Neural progenitor cell (in vitro differentiated cells): ENCODE measurements at regions not wholly inside any gene's neighbourhood (a gene's known extent, or its start where the extent isn't known, plus 50 kb on each side); places are given as distances from the start of the nearest gene placed in this dataset.

Experiments
- EZH2 ChIP-seq: fragments of 200-600 bp; sonication (generic); IDR thresholded peaks from 2 replicates; pipeline ENCODE4 v1.6.1; 2017; ENCODE audit warnings: antibody characterized with exemption, mild to moderate bottlenecking, moderate library complexity
- EZH2phosphoT487 ChIP-seq: fragments of 200-600 bp; sonication (generic); IDR thresholded peaks from 2 replicates; pipeline ENCODE4 v1.6.1; 2017; ENCODE audit warnings: antibody characterized with exemption
- TF ChIP-seq, protein P1 (sequence below): fragments of 200-600 bp; sonication (generic); IDR thresholded peaks from 2 replicates; pipeline ENCODE4 v1.5.1; 2017; ENCODE audit warnings: antibody characterized with exemption, mild to moderate bottlenecking

GRCh38 chr13:55440465-55441085 is 1700.1 kb upstream of the PRR20A start:
- TF ChIP-seq, protein P1, sequence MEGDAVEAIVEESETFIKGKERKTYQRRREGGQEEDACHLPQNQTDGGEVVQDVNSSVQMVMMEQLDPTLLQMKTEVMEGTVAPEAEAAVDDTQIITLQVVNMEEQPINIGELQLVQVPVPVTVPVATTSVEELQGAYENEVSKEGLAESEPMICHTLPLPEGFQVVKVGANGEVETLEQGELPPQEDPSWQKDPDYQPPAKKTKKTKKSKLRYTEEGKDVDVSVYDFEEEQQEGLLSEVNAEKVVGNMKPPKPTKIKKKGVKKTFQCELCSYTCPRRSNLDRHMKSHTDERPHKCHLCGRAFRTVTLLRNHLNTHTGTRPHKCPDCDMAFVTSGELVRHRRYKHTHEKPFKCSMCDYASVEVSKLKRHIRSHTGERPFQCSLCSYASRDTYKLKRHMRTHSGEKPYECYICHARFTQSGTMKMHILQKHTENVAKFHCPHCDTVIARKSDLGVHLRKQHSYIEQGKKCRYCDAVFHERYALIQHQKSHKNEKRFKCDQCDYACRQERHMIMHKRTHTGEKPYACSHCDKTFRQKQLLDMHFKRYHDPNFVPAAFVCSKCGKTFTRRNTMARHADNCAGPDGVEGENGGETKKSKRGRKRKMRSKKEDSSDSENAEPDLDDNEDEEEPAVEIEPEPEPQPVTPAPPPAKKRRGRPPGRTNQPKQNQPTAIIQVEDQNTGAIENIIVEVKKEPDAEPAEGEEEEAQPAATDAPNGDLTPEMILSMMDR: no peak
- TF ChIP-seq EZH2 (no peak), EZH2phosphoT487 (no peak)
